NCI-H82 treated with DMSO at 0.1 percent for 48 hours (cell line): ENCODE measurements at regions not wholly inside any gene's neighbourhood (a gene's known extent, or its start where the extent isn't known, plus 50 kb on each side); places are given as distances from the start of the nearest gene placed in this dataset.

Experiments used
- DNase-seq: peaks from one replicate; lab custom pipeline; 2025; ENCODE audit not compliant: unreplicated experiment; lab: John Stamatoyannopoulos, UW

DNA sequence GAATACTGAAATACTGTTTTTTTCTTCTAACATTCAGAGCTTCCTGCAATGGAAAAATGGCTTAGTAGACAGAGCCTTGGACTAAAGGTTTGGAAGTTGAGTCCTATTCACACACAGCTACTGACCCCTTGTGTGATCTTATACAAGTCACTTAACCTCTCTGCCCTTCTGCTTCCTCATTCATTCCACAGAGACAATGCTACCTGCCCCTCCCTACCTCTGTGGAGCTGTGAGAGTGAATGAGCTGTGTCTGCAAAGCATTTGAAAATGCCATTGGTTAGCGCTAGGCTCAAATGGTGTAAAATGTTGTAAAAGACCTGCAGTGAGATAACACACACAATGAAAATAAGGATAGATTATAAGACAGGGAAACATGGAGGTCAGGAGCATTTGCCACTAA lies 214.4 kb downstream of the BARHL2 start:
- DNase-seq = no peak

DNA sequence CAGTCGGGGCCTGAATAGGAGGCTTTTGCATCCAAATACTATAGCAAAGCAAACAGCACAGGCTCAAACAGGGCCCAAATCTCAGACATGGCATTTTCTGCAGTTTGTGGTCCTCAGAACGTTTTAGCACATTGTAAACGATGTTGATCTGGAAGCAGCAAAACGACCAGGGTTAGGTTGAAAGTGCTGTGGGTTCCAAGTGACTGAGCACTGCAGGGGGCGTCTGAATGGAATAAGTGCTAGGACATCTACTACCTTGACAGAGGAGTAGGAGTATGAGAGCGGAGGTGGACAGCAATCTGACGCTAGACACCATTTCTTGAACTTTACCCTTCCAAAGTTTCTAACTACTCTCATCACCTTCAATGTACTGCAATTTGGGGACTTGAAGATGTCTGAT lies 214.9 kb downstream of the BARHL2 start:
- DNase-seq = no peak

DNA sequence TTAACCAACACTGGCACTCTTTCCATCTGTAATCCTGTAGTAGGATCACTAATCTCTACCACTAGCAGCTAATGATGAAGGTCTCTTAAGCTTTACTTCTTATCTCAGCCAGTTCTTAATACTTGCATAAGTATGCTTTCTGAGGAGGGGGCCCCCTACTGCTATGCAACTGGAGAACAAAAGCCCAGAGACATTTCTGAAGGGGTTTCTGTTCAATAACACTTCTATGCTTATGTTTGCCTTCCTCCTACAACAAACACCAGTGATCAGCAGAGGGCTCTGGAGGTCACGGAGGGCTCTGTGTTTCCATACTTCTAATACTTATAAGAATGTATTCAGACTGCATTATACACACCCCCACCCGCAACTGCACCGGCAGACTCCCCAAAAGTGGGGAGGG lies 215.8 kb downstream of the BARHL2 start:
- DNase-seq = peak; percentile 99

DNA sequence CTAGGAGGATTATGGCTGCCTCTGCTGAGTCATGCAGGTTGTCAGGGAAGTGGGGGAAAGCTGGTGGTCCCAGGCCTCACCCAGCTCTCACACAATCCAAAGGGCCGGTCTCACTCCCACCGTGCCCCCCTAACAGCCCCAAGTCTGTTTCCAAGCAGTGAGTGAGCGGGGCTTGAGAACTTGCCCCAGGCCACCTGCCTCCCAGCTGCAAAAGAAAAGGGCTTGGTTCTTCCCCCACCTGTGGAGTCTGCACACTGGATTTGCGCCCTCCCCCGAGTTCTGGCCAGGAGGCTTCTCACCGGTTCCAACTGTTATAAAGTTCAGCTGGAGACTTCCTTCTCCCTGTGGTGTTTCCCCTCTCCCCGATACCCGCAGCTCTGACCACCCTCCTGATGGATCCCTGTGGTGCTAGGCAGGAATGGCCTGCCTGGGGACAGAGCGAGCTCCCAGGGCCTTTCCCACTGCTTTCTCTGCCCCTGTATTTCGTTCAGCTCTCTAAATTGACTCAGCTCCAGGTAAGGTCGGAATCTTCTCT lies 222.3 kb downstream of the BARHL2 start:
- no peak for DNase-seq

DNA sequence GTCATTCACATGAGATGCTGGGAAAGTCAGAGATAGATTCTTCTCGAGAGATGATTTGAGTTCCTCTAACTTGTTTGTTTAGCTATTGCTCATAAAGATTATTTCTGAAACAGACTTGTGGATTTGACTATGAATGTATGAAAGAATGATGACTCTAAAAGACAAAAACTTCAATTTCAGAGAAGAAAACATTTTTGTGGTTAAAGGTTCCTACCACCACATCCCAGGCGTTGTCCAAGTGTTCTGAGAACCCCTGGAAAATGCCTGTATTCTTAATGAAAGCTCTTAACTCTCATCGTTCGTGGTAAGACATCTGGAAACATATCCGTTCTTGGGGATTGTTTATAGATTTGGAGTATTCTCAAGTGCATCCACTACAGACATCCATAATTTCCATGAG lies 228.7 kb downstream of the BARHL2 start:
- no peak for DNase-seq

DNA sequence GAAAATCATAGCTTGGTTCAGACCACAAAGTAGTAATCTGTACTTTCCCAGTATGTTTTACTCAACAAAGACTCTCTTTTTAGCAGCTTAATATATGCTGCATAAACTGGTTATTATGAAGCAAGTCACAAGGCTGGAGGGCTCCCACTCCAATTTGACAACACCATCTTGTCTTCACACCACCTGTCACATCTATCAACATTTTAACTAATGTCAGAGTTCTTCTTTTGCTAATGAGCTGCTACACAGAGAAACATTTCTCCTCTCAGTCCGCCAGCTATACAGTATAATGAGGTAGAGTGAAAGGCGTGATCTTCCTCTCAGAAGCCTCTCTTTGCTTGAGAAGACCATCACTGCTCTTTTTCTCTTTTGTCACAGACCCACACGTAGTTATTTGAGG lies 230.1 kb downstream of the BARHL2 start:
- no peak for DNase-seq

DNA sequence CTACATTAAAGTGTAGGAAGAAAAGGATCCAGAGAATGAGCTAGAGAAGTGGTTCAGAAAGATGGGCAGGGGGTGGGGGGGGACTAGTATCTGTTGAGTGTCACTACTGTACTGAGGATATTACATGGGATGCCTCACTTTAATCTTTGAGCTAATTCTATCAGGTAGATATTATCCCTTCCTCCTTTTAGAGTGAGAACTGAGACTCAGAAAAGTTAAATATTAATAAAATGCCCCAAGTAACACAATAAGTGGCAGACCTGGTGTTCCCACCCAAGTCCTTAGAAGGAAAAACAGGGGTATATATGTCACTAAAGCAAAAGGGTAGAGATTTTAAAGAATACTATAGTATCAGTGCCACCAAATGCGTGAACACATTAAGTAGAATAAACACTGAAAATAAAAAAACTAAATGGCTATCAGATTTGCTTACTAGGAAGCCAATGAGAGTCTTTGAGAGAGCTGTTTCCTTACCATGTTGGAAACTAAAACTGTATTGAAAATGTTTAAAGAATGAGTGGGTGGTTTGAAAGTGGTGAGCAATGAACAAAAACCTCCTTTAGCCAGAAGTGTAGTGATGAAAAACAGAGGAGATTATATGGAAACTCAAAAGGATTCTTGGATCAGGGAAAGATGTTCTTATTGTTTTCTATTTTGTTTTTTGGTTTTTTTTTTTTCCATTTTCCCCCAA lies 230.8 kb downstream of the BARHL2 start:
- DNase-seq = no peak

DNA sequence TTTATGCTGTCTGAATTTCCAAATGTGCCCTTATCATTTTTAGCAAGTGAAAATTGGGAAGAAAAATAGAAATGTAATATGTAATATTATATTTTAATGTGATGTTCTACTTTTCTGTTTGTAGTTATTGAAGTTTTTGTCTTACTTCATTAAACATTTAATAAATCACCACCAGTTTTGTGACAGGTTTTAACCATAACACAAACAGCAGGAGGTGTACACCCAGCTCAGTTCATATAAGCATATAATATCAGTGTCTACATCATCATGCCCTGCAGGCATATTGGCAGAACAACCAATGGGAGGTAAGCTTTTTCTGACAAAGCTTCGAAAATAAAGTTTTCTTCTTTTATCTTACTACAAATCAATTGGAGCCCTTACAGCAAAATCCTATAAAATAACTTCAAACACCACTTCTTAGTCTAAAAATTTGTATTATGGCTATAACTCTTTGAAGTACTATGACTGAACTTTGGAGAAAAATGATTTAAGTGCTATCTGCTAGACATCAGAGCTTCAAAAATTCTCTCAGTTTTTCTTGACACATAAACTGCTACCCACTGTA lies 236.7 kb downstream of the BARHL2 start:
- DNase-seq = no peak

DNA sequence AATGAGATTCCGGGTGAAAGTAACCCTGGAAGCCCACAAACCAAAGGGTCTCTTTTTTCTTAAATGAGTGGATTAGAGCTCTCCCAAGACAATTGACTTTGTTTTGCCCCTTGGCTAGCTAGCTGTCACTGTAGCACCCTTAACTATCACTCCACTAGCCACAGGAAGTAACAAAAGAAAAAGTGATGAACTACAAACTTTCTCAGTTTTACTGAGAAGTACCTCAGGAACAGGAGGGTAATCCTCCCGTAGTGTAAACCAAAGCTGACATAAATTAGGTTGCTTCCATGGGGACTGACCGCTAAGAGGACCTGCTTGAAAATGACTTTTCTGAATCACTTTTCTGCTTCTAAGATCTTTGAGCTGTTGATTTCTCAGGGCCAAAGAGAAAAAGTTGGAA lies 240.1 kb downstream of the BARHL2 start:
- no peak for DNase-seq

DNA sequence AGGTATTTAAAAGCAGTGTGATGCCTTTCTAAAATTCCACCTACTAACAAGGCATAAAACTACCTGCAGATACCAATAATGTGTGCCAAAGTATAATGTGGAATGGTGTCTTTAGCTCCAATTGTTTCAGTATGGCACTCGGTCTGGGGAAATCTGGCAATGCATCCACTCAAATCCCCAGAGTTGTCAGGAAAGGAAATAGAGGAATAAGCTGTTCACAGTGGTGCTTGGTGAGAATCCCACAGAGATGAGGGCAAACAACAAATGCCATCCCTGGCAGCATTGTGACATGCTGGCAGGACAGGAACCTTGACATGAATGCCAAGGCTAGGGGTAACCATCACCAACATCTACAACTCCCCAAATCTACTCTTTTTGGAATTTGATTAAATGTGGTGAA lies 240.7 kb downstream of the BARHL2 start:
- no peak for DNase-seq

DNA sequence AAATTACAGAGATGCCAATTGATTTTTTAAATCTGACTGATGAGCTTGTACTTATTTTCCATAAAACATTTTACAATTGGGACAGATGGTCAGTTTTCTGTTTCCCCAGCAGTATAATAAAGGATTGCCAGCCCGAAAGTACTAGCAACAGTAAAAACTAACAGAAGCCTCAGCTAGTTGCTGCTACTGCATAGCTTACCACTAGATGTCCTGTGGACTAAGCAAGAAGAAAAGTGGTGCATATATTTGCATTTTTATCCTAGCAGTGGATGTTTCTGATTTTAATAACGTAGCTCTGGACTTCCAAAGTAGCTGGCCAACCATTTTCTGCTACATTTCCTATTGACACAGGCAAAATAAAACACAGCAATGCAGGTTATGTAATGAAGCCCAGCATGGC lies 241.5 kb downstream of the BARHL2 start:
- no peak for DNase-seq

DNA sequence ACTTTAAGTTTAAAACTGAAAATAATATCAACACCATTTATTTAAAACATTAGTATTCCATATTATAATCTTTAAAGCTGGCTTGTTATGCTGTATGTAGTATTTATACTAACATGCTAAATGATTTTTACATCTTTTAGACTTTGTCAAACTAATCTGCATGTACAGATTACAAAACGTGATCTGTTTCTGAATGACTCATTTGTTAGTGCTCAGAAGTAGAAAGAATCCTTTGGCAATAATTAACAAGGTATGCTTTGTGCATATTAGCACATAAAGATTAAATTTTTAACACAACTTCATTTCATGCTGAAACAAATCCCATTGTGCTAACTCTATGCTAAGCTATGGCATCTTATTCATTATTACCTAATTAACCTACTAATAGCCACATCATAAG lies 242.4 kb downstream of the BARHL2 start:
- DNase-seq = no peak

DNA sequence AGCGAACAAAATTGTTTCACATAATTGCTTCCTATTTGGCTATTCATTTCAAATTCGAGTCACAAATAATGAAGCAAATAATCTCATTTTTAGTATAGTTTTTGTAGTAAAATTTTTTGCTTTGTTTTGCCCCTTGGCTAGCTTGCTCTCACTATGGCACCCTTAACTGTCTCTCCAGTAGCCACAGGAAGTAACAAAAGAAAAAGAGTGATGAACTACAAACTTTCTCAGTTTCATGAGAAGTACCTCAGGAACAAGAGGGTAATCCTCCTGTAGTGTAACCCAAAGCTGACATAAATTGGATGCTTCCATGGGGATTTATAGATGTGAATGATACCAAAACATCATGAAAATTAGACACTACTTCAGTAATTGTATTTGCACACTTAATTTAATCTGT lies 242.9 kb downstream of the BARHL2 start:
- DNase-seq = no peak

DNA sequence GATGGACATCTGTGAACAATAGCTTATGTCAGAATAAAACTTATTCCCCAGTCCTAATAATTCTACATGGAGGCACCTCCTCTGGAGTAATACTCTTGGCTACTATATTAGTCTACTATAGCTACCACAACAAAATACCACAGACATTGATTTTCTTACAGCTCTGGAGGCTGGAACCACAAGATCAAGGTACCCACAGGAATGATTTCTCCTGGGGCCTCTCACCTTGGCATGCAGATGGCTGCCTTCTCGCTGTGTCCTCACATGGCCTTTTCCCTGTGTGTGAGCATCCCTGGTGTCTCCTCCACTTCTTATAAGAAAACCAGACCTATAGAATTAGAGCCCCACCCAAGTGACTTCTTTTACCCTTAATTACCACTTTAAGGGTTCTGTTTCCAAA lies 244.3 kb downstream of the BARHL2 start:
- DNase-seq = no peak

DNA sequence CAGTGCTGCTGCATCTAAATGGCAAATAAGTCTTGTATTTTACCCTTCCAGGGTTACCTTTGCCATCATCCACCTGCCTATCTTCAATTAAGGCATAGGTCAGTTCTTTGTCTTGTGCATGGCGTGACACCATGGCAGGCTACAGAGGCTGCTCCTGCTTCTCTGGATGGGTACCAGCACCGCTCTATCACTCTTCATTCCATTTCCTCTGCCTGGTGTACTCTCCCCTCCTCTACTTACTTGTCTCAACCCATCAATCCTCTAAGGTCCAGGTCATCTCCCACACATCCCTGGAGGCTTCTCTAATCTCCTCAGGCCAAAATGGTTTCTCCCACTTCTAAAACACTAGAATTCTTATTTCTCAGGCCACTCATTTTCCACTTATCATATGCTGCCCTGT lies 257.5 kb downstream of the BARHL2 start:
- DNase-seq = no peak

DNA sequence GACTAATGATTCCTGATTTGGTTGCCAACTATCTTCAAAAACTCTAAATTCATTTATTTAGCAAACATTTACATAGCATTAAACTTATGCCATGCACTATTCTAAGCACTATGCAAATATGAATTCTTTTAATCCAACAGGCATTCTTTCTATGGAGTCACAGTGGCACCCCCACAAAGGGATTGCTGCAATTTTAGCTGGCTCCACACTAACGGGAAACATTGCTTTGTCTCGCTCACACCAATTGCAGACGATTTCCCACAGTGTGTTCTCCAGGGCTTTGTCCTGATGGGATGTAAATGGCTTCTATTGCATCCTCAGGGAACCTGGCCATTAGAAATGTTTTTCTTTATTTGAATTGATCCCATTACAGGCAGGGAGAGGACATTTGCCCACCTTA lies 259.1 kb downstream of the BARHL2 start:
- DNase-seq = no peak

DNA sequence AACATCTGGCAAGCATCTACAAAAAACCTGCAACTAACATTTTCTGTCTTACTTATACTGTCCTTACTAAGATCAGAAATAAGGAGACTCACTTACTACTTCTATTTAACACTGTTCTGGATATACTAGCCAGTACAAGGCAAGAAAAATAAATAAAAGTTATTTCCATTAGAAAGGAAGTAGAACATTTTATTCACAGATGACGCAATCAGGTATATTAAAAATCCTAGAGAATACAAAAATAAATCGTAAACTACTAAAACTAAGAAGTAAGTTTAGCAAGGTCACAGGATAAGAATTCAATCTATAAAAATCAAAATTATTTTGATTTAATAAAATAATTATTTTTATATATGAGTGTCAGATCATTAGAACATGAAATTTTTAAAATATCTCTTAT lies 264.6 kb downstream of the BARHL2 start:
- DNase-seq = no peak

DNA sequence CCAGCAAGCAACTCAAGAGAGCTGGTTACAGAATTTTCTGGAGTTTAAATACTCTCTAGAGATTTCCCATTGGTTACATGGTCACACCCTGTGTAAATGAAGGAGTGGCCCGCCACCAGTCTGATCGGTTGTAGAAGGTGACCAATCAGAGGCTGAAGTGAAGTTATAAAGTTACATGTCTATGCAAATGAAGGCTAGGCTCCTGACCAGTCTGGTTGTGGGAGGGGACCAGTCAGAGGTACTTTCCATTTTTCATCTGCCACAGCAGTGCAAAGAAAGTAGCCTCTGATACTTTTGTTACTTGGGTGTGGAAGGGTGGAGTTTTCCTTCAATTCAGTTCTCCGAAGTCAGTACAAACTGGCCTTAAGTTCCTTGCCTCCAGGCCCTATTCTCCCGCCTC lies 273.7 kb downstream of the BARHL2 start:
- no peak for DNase-seq

DNA sequence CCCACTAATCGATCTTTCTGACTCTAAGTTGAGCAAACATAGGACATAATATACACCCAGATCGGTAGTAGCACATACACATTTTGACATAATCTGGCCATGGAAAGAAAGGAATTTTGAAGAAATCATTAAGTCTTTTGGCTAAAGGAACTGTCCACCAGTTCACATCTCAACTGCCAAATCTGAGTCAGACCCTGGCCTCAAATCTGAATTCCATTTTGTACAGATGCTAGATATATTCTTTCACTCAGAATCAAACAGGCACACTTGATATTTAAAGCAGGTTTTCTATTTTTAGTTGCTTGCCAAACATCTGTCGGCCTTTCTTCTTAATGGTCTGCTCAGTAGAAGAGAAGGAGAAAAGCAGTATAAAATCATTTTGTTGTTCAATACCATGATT lies 281.8 kb downstream of the BARHL2 start:
- no peak for DNase-seq

DNA sequence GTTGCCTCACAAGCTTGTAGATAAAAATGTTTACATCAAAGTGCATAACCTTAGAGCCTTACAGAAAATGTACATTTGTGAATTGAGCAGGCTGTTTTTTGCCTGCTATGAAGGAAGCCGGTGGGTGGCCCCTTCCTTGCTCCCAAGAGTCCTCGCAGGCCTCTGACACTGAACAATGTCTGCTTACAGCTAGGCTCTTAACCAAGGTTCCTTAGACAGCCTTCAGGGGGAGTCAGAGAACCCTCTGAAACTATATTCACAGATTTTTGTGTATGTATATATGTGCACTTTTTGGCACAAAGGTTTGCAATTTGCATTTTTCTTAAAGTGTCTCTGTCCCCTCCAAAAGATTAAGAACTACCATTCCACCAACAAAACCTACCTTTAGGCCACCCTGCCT lies 282.6 kb downstream of the BARHL2 start:
- DNase-seq = no peak

DNA sequence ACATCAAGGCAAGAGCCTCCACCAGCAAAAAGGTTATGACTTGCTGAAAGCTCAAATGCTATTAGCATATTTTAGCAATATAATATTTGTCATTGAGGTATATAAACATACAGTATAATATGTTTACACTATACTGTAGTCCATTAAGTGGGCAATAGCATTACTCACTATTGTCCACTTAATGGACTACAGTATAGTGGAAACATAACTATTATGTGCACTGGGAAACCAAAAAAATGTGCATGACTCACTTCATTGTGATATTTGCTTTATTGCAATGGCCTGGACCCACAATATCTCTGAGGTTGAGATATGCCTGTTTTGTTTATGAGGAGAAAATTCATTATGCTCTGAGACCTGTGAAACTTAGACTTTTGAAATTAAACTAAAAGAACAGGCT lies 300.0 kb downstream of the BARHL2 start:
- DNase-seq = no peak

DNA sequence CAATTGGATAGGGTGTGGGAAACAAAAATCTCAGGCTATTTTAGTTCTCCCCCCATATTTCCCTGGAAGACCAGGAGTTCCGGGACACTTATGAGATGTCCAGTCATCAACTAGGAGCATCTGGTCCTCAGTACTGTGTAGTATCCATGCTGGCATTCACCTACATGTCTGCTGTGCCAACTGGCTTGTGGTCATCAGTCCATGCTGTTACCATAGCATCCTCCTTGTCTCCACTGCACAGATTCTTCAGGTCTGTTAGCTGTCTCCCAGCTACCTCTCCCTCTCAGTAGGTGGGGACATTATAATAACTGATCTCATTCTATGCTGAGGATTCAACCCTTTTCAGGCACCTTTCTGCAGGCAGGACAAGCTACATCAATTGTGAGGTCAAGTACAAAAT lies 302.9 kb downstream of the BARHL2 start:
- no peak for DNase-seq

DNA sequence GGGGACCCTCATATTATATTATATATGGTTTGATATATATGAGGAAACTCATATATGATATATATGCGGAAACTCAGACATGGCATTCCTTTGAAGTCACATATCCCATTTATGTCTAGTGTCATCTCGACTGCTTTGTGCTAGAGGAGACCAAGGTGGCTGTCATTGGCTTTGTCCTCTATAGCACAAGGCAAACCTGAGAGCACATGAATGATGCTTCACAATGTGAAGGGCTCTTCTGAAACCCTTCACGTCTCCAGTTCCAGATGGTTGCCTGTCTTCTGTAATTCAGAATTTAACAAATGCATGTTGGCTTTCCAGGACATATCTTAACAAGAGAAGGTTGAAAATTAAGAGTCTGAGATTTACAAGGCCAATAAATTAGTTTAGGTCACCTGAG lies 303.6 kb downstream of the BARHL2 start:
- DNase-seq = no peak
